ENCODE measurements at regions not wholly inside any gene's neighbourhood (a gene's known extent, or its start where the extent isn't known, plus 50 kb on each side); places are given as distances from the start of the nearest gene placed in this dataset.

DNA sequence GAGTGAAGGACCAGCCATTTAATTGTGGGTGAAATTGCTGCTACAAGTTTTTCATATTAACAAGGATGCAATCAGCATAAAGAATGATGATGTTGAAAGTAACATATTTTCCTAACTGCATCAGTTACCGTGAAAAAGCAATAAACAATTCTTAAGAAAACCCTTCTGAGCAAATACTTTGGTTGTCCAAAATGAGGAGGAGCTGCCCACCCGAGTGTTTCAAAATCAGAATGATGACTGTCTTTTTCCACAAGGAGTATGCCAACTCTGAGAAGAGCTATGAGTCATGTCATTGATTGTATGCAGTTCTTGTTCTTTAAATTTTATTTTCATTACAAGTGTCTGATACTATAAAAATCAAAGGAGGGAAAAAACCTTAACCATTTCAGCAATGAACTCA lies 470.5 kb downstream of the COL12A1 start:
- TF ChIP-seq, protein P1, sequence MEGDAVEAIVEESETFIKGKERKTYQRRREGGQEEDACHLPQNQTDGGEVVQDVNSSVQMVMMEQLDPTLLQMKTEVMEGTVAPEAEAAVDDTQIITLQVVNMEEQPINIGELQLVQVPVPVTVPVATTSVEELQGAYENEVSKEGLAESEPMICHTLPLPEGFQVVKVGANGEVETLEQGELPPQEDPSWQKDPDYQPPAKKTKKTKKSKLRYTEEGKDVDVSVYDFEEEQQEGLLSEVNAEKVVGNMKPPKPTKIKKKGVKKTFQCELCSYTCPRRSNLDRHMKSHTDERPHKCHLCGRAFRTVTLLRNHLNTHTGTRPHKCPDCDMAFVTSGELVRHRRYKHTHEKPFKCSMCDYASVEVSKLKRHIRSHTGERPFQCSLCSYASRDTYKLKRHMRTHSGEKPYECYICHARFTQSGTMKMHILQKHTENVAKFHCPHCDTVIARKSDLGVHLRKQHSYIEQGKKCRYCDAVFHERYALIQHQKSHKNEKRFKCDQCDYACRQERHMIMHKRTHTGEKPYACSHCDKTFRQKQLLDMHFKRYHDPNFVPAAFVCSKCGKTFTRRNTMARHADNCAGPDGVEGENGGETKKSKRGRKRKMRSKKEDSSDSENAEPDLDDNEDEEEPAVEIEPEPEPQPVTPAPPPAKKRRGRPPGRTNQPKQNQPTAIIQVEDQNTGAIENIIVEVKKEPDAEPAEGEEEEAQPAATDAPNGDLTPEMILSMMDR (conservative IDR thresholded peaks at IDR 0.05) = no peak
- no peak for TF ChIP-seq ZFX (IDR thresholded peaks at IDR 0.05)
